NCI-H2029 (cell line): ENCODE measurements at regions not wholly inside any gene's neighbourhood (a gene's known extent, or its start where the extent isn't known, plus 50 kb on each side); places are given as distances from the start of the nearest gene placed in this dataset.
"Not testable (repeated sequence)": the region's sequence is repeated elsewhere in the genome, so short reads cannot be mapped to it uniquely, and the experiment has no call there.

Experiments
- DNase-seq: peaks from one replicate; lab custom pipeline; 2025; lab: John Stamatoyannopoulos, UW

DNA sequence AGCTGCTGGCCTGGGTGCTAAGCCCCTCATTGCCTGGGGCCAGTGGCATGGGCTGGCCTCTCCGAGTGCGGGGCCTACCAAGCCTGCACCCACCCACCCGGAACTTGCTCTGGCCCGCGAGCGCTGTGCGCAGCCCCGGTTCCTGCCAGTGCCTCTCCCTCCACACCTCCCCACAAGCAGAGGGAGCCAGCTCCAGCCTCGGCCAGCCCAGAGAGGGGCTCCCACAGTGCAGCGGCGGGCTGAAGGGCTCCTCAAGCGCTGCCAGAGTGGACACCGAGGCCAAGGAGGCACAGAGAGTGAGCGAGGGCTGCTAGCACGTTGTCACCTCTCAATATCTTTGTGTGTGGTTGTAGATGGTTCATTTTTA is 74.8 kb upstream of the ATP1A1 start:
- DNase-seq = not testable (repeated sequence)

DNA sequence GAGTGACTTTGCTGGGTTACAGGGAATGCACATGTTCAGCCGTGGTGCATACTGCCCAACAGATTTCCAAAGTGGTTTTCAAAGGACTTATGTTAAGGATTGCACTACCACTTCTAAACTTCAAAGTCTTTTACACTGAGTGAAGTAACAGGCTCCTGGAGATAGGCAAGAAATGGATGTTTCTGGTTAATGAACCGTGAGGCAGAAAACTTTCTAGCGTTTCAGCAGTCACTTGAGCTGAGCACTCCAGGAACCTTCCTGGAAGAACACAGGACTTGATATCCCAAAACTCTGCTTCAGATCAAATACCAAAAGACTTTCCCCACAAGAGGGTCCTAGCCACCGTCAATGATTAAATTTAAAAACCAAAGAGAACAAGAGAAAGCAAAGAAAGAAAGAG is 74.3 kb upstream of the ATP1A1 start:
- DNase-seq = no peak

DNA sequence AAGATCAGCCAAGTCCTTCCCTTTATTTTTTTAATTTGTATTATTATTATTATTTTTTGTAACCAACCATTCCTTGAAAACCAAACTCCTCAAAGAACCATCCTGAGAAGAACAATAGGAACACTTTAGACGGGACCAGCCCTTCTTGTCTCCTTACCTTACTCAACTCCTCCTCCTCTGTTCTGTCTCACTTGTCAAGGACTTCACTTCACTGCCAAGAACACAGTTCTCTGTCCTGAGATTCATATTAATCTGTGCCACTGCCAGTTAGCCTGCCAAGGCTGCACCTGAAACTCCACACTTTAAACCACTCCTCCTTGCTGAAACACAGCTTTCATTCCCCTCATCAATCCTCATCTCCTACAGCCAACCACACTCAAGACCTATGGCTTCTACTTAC is 73.8 kb upstream of the ATP1A1 start:
- no peak for DNase-seq

DNA sequence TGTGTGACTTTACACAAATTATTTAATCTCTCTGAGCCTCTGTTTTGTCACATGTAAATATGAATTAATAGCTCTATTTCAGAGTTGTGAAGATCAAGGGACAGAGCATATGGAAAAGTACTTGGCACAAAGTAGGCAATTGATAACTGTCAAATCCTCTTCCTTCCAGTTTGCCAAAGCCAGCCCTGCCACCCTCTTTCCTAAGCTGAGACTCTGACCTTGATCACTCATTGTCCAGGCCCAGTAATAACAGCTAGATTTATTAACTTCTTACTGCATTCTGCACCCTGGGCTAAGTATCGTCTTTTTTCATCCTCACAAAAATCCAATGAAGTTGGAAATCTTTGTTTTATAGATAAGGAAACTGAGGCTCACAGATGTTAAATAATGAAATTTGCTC is 70.8 kb upstream of the ATP1A1 start:
- DNase-seq = no peak

DNA sequence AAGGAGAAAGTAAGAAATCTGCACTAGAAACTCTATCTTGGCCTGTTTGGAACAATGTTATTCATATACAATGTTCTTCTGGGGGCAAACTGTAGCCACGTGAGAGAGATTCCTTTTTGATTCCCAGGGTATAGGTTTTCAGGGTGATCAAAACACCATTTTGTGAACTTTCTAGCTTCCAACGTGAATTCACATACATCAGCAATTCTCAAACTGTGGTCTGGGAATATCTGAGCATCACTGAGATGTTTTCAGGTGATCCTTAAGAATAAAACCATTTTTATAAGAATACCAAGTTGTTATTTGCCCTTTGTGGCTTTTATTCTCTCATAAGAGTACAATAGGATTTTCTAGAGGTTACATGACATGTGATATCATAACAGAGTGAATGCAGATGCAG is 66.9 kb upstream of the ATP1A1 start:
- no peak for DNase-seq

DNA sequence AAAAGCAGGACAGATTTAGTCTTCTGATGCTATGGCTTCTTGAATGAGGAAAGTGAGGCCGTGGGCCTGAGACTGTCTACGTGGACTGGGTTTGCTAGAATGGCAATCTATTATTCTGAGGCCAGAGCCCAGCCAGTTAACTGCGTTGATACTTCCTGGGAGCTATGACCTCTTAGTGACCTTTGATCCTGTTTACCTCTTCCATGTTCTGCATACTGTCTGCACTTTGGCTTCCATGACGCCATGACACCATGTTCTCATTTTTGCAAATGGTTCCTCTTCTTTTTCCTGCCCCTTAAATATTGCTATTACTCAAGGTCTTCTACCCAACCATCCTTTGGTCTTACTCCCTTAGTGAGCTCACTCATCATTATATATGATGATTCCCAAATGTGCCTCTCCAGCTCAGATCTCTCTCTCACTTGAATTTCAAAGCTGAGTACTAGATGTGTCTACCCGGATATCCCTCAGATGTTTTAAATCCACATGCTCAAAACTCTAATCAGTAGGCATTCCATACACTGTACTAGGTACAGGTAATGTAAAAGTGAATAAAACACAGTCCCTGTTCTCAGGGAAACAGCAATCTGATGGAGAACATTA is 66.1 kb upstream of the ATP1A1 start:
- DNase-seq = no peak

DNA sequence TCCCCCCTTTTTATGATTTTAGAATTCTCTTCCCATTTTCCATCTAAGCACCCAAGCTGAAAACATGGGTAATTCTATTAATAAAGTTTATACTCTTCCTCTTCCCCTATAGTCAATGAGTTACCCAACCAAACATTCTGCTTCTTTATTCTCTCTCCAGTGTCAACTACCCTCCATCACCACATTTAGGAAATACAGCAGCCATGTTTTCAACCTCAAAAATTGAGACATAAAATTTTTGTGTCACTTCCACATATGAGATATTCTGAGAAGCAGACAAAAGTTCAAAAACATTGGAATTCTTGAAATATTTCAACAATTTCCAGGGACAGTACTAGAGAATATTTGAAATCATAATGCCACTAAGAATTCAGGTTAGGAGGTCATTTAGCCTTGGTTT is 64.8 kb upstream of the ATP1A1 start:
- no peak for DNase-seq

DNA sequence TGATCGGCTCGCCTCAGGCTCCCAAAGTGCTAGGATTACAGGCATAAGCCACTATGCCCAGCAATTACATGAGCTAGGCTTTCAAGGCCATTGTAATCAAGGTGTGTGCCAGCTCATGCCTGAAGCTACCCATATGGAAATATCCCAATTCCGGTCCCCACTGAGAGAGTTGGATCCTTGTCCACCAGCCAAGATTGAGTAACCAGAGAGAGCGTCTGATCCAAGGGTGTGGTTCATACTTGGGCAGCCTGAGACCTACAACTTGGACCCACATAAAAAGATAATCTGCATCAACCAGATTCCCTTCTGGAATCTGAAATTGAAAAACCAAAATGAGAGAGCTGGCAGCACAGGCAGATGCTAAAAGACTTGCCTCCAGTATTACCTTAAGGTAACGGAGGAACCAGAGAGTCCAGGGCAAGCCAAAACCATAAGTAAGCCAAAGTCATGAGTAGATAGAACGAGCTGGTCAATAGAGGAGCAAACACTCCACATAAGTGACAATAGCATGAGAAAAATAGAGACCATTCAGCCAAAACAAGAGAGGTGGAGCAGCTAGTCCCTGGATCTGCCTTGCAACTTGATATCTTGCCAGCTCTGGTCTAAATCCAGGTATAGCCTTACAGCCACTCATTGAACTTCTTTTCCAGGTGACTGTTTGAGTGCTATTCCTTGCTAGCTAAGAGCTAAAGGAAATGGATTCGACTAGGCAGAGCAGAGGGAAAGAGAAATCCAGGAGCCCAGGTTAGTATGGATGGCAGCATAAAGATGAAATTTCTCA is 63.8 kb upstream of the ATP1A1 start:
- peak; percentile 93 for DNase-seq

DNA sequence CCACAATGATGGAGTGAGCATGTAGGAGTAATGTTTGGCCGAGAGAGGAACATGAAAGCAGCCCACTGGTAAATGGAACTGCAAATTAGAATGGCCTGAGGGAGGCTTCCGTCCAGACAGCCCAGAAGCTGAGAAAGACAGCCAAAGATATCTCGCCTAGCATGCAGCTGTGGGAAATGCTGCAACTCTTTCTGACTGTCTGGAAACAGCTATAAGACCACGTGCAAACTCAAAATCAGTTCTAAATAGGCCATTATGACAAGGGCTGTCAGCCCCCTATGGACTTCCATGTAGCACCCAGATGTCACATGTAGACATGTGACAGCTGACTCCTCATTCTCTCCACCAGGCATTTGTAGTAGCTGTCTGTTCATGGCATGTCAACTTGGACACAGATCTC is 62.9 kb upstream of the ATP1A1 start:
- no peak for DNase-seq

DNA sequence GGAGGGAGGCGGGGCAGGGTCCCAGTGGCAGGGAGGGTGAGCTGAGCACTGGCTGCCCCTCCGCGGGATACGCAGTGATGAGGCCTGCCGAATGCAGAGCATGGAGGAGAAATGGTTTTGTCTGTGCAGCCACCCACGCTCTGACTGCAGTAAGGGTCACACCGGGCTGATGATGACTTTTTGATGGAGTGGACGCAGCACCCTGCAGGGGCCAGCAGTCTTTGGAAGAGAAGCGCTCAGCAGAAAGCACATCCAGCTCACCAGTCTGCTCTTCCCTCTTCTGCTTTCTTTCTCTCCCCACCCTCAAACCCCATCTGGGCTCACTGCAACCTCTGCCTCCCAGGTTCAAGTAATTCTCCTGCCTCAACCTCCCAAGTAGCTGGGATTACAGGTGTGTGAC is 61.9 kb upstream of the ATP1A1 start:
- no peak for DNase-seq

DNA sequence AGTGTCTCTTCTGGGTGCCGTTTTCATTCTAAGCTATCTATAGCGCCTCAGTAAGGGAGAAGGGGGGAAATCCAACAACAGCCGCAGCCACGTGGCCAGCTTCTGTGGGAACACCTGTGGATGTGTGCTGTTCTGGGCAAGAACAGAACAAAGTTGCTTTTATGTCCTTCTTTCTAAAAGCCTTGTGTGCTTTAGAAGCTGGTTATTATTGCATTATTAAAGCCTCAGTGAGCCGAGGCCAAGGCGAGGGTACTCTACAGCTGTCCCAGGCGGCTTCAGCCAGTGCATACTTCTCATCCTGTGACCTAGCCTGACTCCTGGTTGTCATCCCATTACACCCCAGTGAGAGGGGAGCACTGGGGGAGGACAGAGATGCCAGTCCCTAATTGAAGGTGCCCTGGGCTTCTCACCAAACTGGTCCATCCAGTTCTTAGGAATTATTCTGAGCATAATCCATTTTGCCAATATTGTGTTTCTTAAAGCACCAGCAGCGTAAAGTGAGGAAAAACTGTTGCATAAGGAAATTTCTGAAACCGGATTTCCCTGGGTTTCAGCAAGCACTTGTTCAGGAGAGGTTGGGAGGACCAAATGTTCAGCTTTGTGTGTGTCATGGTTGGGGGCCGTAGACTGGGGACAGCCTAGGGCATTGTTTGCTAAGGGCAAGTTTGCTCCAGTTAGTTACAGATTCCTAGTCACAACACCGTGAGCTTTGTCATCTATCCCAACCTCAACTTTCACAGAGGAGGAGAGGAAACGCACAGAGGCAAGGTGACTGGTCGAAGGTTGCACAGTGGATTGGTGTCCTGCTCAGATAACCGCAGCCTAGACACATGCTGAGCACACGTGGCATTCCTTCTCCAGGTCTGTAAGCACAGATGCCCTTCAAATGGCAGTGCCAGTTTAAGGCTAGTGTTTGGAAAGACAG is 61.0 kb upstream of the ATP1A1 start:
- peak; percentile 22 for DNase-seq

DNA sequence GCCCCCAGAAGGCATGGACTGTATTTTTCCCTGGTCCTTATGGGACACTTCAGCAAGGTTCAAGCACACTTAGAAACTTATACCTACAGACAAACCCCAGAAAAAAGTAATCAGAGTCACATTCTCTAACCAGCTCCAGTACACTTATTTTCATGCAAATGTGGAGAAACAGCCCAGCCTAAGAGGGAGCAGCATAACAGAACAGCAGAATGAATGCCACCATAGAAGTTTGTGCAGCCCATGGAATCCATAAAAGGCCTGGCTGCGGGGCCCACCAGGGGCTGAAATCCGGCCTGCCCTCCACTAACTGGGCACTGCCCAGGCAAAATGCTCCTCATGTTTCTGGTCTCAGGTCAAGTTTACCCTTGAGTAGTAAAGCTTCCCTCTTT is 60.4 kb upstream of the ATP1A1 start:
- DNase-seq = no peak

DNA sequence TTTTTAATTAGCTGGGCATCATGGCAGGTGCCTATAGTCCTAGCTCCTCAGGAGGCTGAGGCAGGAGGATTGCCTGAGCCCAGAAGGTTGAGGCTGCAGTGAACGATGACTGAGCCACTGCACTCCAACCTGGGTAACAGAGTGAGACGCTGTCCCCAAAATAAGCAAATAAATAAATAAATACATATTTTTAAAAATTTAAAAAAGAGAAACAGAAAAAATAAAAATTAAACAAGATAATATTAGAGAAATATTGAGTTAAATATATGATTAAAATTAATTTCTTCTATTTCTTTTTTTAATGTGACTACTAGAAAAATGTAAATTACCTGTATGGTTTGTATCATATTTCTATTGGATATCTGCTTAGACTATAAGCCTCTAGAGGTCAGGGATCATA is 59.3 kb upstream of the ATP1A1 start:
- DNase-seq = no peak

DNA sequence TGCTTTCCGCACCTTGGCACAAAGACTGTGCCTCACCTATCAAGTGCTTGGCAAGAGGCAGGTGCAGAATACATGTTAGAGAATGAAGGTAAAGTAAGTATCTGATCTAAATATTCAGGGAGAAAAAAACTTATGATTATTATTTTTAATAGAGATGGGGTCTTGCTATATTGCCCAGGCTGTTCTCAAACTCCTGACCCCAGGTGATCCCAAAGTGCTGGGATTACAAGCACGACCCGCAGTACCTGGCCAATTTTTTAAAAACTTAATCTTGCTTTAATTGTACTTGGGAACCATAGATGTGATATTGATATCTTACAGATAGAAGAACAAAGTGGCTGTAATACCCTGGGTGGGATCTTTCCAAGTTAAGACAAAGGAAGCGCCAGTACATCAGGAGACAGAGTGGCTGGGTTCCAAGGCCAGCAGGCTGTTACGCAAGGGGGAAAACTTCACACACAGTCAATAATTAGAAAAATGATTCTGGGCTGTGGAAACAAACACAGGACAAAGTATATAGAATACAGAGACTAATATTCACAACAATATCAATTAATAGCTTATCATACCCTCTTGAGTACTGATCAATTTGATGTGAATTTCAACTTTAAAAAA is 58.6 kb upstream of the ATP1A1 start:
- no peak for DNase-seq

DNA sequence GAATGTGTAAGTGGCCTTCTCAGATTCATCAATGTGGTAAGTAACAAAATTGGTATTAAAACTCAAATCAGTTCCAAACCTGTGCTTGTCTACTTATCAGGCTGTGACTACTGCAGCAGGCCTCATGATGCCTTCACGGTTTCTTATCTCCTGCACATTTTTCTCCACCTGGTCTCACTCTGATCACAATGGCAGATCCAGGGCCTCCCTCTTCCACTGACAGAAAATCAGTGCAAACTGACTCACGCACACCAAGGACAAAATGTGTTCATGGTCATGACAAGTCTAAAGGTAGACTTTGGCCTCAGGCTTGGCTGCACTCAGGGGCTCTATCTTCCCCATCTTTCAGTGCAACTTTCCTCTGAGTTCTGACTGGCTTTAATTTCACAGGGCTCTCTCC is 56.7 kb upstream of the ATP1A1 start:
- DNase-seq = no peak

DNA sequence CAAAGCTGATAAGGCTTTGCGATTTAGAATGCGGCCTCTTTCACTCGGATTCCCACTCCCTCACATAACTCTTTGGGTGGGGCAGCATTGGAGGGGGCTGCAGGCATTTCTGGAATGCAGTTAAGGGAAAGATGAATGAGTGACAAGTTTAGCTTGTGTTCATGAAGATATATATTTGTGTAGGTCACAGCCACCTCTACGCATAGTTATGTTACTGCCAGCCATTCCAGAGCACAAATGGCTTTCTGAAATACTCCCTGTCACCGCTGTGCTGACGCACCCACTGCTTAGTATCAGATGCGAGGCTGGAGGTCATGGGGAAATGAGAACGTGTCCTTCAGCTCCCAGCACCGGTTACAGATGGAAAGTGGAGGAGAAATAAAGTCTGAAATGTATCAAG is 54.1 kb upstream of the ATP1A1 start:
- DNase-seq = no peak

DNA sequence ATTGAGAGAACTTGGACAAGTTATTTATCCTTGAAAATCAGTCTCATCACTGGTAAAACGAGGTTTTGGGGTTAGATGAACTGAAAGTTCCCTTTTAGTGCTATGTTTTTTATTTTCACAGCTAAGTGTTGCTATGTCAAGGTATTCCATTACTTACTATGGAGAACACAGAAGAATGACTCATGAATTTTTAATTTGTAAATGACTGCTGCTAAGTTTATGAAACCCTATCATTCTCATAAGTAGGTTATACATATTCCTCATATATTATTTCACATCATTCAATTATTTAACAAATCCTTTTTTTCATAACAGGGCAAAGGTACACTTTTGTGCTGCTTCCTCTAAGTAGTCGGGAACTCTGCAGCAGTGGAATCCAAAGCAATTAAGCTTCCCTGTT is 52.2 kb upstream of the ATP1A1 start:
- DNase-seq = no peak

DNA sequence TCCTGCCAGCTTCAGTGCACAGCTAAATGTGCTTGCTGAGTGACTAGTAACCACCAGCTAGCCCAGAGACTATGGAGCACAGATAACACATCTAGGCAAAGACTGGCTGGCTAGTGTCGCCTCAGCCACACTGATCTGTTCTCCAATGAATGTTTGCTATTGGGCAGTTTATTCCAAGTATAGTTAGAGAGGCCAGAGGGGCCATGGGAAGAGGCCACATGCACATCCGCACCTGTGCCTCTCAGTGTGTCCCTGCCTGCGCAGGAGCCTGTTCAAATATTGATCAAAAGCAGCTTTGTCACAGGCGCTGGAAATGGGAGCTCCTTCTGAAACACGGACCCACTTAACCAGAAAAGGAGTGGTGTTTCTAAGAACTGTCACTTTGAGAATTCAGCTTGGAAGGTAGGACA is 51.3 kb upstream of the ATP1A1 start:
- peak; percentile 46 for DNase-seq

DNA sequence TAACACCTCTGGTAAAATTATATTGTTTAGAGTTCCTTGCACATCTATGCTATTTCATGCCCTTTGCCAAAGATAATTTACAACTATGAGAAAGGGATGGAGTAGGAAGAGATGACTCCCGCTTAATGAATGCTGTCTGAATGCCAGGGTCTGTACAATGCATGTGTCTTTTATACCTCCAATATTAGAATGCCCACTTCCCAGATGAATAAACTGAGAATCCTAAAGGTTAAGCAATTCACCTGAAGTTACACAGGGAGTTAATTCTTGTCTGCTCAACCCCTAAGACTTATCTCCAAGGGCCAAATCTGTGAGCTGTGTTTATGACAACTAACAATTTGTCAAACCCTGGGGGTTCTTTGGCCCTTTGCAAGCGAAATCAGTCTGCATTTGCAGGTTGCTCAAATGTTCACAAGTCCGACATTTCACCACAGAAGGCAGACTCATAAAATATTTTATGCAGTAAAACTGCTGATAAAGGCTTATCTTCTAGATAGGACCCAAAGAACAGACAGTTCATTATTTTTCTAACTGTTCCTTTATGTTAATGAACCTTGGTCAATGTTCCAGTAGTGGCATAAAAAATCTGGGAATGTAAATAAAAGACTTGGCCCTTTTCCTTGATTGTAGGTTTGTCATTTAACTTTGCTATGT is 50.2 kb upstream of the ATP1A1 start:
- DNase-seq = no peak
